Fibroblast of lung (primary cell): ENCODE measurements at regions not wholly inside any gene's neighbourhood (a gene's known extent, or its start where the extent isn't known, plus 50 kb on each side); places are given as distances from the start of the nearest gene placed in this dataset.

Experiments used
- EZH2 ChIP-seq: IDR thresholded peaks from 2 replicates; pipeline ENCODE4 v1.5.1; 2012; ENCODE audit warnings: low read length, control low read depth, mild to moderate bottlenecking; ENCODE audit errors: missing control alignments
- TF ChIP-seq, protein P1 (sequence below), 2 donors: IDR thresholded peaks in 1 of 2; conservative IDR thresholded peaks in 1 of 2; 1 replicate in 1 of 2; 2 replicates in 1 of 2; pipeline ENCODE4 v1.5.1; 2011 to 2012; ENCODE audit warnings: low read length in 2 of 2, control low read depth in 1 of 2, inconsistent platforms in 1 of 2, low read depth in 1 of 2, mild to moderate bottlenecking in 1 of 2

GRCh38 chr3:23740517-23740965 lies 65.2 kb upstream of the UBE2E1 start:
- TF ChIP-seq, protein P1, sequence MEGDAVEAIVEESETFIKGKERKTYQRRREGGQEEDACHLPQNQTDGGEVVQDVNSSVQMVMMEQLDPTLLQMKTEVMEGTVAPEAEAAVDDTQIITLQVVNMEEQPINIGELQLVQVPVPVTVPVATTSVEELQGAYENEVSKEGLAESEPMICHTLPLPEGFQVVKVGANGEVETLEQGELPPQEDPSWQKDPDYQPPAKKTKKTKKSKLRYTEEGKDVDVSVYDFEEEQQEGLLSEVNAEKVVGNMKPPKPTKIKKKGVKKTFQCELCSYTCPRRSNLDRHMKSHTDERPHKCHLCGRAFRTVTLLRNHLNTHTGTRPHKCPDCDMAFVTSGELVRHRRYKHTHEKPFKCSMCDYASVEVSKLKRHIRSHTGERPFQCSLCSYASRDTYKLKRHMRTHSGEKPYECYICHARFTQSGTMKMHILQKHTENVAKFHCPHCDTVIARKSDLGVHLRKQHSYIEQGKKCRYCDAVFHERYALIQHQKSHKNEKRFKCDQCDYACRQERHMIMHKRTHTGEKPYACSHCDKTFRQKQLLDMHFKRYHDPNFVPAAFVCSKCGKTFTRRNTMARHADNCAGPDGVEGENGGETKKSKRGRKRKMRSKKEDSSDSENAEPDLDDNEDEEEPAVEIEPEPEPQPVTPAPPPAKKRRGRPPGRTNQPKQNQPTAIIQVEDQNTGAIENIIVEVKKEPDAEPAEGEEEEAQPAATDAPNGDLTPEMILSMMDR (conservative IDR thresholded peaks at IDR 0.05 in 1 of 2, IDR thresholded peaks at IDR 0.05 in 1 of 2; ENCODE audit: low read depth in 1 of 2, low read length in 2 of 2), result no peak
- no peak for TF ChIP-seq EZH2
